Fibroblast of lung (primary cell): ENCODE measurements at regions not wholly inside any gene's neighbourhood (a gene's known extent, or its start where the extent isn't known, plus 50 kb on each side); places are given as distances from the start of the nearest gene placed in this dataset.

Source experiments
- DNase-seq, 2 donors: peaks; one replicate each; pipeline versions ENCODE4 v3.0.0 to v3.0.0-alpha.2; 2010; ENCODE audit warnings: low read depth in 2 of 2
- H2AFZ ChIP-seq: 2 replicates; pipeline ENCODE4 v1.5.1; 2012; ENCODE audit warnings: low read length, control low read depth, inconsistent platforms
- H3K27ac ChIP-seq: 2 replicates; pipeline ENCODE4 v1.5.1; 2011; ENCODE audit warnings: low read length, control low read depth; ENCODE audit not compliant: insufficient read depth
- H3K27me3 ChIP-seq: 2 replicates; pipeline ENCODE4 v1.5.1; 2011; ENCODE audit warnings: mild to moderate bottlenecking, low read length; ENCODE audit not compliant: control insufficient read depth, insufficient read depth
- H3K36me3 ChIP-seq: 2 replicates; pipeline ENCODE4 v1.5.1; 2011; ENCODE audit warnings: low read length; ENCODE audit not compliant: control insufficient read depth, insufficient read depth
- H3K4me1 ChIP-seq: 2 replicates; pipeline ENCODE4 v1.5.1; 2011; ENCODE audit warnings: low read length; ENCODE audit not compliant: control insufficient read depth, insufficient read depth; ENCODE audit errors: extremely low read depth
- H3K4me2 ChIP-seq: 2 replicates; pipeline ENCODE4 v1.5.1; 2011; ENCODE audit warnings: low read length, control low read depth; ENCODE audit not compliant: insufficient read depth; ENCODE audit errors: extremely low read depth
- H3K4me3 ChIP-seq, 4 experiments: fragments of 200-600 bp in 1 of 4; sonication (generic) in 1 of 4; replicated peaks in 1 of 4; 2 replicates each; pipeline ENCODE4 v1.5.1; 2011 to 2016; ENCODE audit warnings: low read length in 4 of 4, low read depth in 3 of 4, mild to moderate bottlenecking in 3 of 4, control low read depth in 2 of 4, inconsistent platforms in 1 of 4, mixed read lengths in 1 of 4; ENCODE audit not compliant: insufficient read depth in 1 of 4; ENCODE audit errors: control extremely low read depth in 1 of 4
- H3K79me2 ChIP-seq: 2 replicates; pipeline ENCODE4 v1.5.1; 2012; ENCODE audit warnings: mild to moderate bottlenecking, low read length, inconsistent platforms; ENCODE audit not compliant: control insufficient read depth, insufficient read depth
- H3K9ac ChIP-seq: 2 replicates; pipeline ENCODE4 v1.5.1; 2011; ENCODE audit warnings: mild to moderate bottlenecking, low read length, control low read depth; ENCODE audit not compliant: insufficient read depth
- H3K9me3 ChIP-seq: 2 replicates; pipeline ENCODE4 v1.5.1; 2012; ENCODE audit warnings: low read depth, low read length; ENCODE audit not compliant: control insufficient read depth, insufficient read depth
- H4K20me1 ChIP-seq: 2 replicates; pipeline ENCODE4 v1.5.1; 2011; ENCODE audit warnings: low read length; ENCODE audit not compliant: control insufficient read depth, insufficient read depth; ENCODE audit errors: extremely low read depth
- CTCF ChIP-seq, 2 donors: IDR thresholded peaks in 1 of 2; conservative IDR thresholded peaks in 1 of 2; 1 replicate in 1 of 2; 2 replicates in 1 of 2; pipeline ENCODE4 v1.5.1; 2011 to 2012; ENCODE audit warnings: low read length in 2 of 2, control low read depth in 1 of 2, inconsistent platforms in 1 of 2, low read depth in 1 of 2, mild to moderate bottlenecking in 1 of 2
- EZH2 ChIP-seq: IDR thresholded peaks from 2 replicates; pipeline ENCODE4 v1.5.1; 2012; ENCODE audit warnings: low read length, control low read depth, mild to moderate bottlenecking; ENCODE audit errors: missing control alignments

DNA sequence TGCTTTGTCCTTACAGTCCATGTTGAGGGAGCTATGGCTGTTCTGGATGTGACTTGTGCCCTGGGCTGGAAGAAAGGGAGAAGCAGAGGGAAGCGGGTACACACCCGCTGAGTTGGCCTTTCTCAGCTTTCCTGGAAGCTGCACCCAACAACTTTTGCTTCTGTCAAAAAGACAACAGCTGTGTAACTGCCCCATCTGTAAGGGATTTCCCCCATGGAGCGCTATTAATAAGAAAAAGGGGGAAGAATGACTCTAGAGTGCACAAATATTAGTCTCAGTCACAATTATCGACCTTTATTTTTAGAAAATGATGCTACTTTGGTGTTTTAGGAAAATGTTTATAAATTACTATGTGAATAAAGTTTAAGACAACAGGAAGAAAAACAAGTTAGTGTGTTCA lies 368.3 kb downstream of the RAD51AP2 start:
- no peak for DNase-seq
- Histone ChIP-seq H3K9ac (no peak overlapping the region), H3K27ac (no peak overlapping the region), H3K9me3 (no peaks in the 10 kb centered on the region), H3K79me2 (no peaks in the 10 kb centered on the region), H4K20me1 (no peaks in the 10 kb centered on the region), H3K36me3 (no peaks in the 10 kb centered on the region), H3K27me3 (no peaks in the 10 kb centered on the region), H3K4me3 (no peak overlapping the region), H2AFZ (no peak overlapping the region), H3K4me2 (no peak overlapping the region), H3K4me1 (no peaks in the 10 kb centered on the region)
- no peak for TF ChIP-seq EZH2
- no peak for TF ChIP-seq CTCF (conservative IDR thresholded peaks at IDR 0.05 in 1 of 2, IDR thresholded peaks at IDR 0.05 in 1 of 2; ENCODE audit: low read depth in 1 of 2, low read length in 2 of 2)

- Histone ChIP-seq H3K4me2 (no peak overlapping the region), H2AFZ (no peak overlapping the region), H3K27me3 (no peaks in the 10 kb centered on the region), H3K4me3 (no peak overlapping the region), H3K9me3 (no peaks in the 10 kb centered on the region), H3K9ac (no peak overlapping the region), H3K79me2 (no peaks in the 10 kb centered on the region), H3K4me1 (no peaks in the 10 kb centered on the region), H4K20me1 (no peaks in the 10 kb centered on the region), H3K36me3 (no peaks in the 10 kb centered on the region), H3K27ac (no peak overlapping the region)
- DNase-seq = peak; percentile 26 to 49
- TF ChIP-seq CTCF (conservative IDR thresholded peaks at IDR 0.05 in 1 of 2, IDR thresholded peaks at IDR 0.05 in 1 of 2; ENCODE audit: low read depth in 1 of 2, low read length in 2 of 2) (peak; percentile 52 to 72), EZH2 (no peak)
These were observed 369.7 kb downstream of the RAD51AP2 start for GRCh38 chr2:17148407-17149145.

DNA sequence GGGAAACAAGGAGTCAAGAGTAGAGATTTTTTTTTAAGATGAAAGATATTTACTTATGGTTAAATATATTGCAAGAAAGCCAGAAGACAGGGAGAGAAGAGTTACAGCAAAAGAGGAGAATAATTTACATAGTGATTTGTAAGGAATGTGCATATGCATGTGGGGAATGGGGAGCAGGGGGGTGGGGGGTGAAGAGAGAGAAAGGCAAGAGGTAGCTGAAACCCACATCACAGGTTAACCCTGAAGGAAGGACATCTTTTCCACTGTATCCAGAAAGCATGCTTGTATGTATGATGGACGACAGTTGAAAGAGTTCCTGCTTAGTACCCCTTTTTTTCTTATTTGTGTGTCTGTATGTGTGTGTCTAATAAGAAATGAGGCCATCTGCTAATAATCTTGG lies 371.9 kb downstream of the RAD51AP2 start:
- TF ChIP-seq CTCF (conservative IDR thresholded peaks at IDR 0.05 in 1 of 2, IDR thresholded peaks at IDR 0.05 in 1 of 2; ENCODE audit: low read depth in 1 of 2, low read length in 2 of 2) (no peak), EZH2 (no peak)
- Histone ChIP-seq H3K79me2 (no peaks in the 10 kb centered on the region), H3K27me3 (no peaks in the 10 kb centered on the region), H3K4me1 (no peaks in the 10 kb centered on the region), H3K4me3 (no peak overlapping the region), H3K9ac (no peak overlapping the region), H3K27ac (no peak overlapping the region), H3K4me2 (no peak overlapping the region), H3K9me3 (no peaks in the 10 kb centered on the region), H2AFZ (no peak overlapping the region), H3K36me3 (no peaks in the 10 kb centered on the region), H4K20me1 (no peaks in the 10 kb centered on the region)
- DNase-seq = no peak
